NCI-H1417 (cell line): ENCODE measurements at regions not wholly inside any gene's neighbourhood (a gene's known extent, or its start where the extent isn't known, plus 50 kb on each side); places are given as distances from the start of the nearest gene placed in this dataset.
A peak's percentile ranks its signal among the peaks of the same experiment; 100 is the strongest.

Experiments
- DNase-seq, 3 experiments: peaks; one replicate each; lab custom pipeline; 2025; lab: John Stamatoyannopoulos, UW

GRCh38 chr1:36687312-36687711 lies 204.6 kb upstream of the CSF3R start:
- DNase-seq, result no peak

GRCh38 chr1:36675931-36676562 lies 193.3 kb upstream of the CSF3R start:
- no peak for DNase-seq

- no peak for DNase-seq
Measured at GRCh38 chr1:36675106-36675505, 192.4 kb upstream of the CSF3R start.

GRCh38 chr1:36673202-36673601 lies 190.5 kb upstream of the CSF3R start:
- DNase-seq, result peak in 2 of 3 experiments; percentile 13 to 72

- no peak for DNase-seq
Measured at GRCh38 chr1:36669262-36669661, 186.5 kb upstream of the CSF3R start.

GRCh38 chr1:36667836-36668235 lies 185.1 kb upstream of the CSF3R start:
- DNase-seq, result no peak

GRCh38 chr1:36667256-36667655 lies 184.5 kb upstream of the CSF3R start:
- DNase-seq, result no peak

GRCh38 chr1:36665478-36666080 lies 182.9 kb upstream of the CSF3R start:
- no peak for DNase-seq

GRCh38 chr1:36664571-36665287 lies 182.0 kb upstream of the CSF3R start:
- peak in 2 of 3 experiments; percentile 38 to 66 for DNase-seq

- no peak for DNase-seq
Measured at GRCh38 chr1:36663772-36664430, 181.2 kb upstream of the CSF3R start.

GRCh38 chr1:36658838-36659237 lies 176.1 kb upstream of the CSF3R start:
- peak in 1 of 3 experiments; percentile 5 for DNase-seq

GRCh38 chr1:36657826-36658225 lies 175.1 kb upstream of the CSF3R start:
- DNase-seq, result no peak

GRCh38 chr1:36656838-36657237 lies 174.1 kb upstream of the CSF3R start:
- no peak for DNase-seq

- no peak for DNase-seq
Measured at GRCh38 chr1:36656271-36656670, 173.6 kb upstream of the CSF3R start.

GRCh38 chr1:36654586-36654985 lies 171.9 kb upstream of the CSF3R start:
- no peak for DNase-seq

- DNase-seq, result peak in 2 of 3 experiments; percentile 4 to 29
Measured at GRCh38 chr1:36653850-36654249, 171.1 kb upstream of the CSF3R start.

GRCh38 chr1:36652586-36652985 lies 169.9 kb upstream of the CSF3R start:
- no peak for DNase-seq

GRCh38 chr1:36652011-36652410 lies 169.3 kb upstream of the CSF3R start:
- DNase-seq, result peak in 1 of 3 experiments; percentile 36

- no peak for DNase-seq
Measured at GRCh38 chr1:36651176-36651910, 168.6 kb upstream of the CSF3R start.

- DNase-seq, result peak; percentile 44 to 67 (median 60)
Measured at GRCh38 chr1:36650200-36651065, 167.7 kb upstream of the CSF3R start.

GRCh38 chr1:36645867-36646266 lies 163.2 kb upstream of the CSF3R start:
- no peak for DNase-seq
